LNCaP clone FGC (cell line): ENCODE measurements at regions not wholly inside any gene's neighbourhood (a gene's known extent, or its start where the extent isn't known, plus 50 kb on each side); places are given as distances from the start of the nearest gene placed in this dataset.

Experiments used
- DNase-seq: peaks from one replicate; pipeline ENCODE4 v3.0.0-alpha.2; 2011; ENCODE audit warnings: low read depth
- H3K4me3 ChIP-seq: 2 replicates; pipeline ENCODE4 v1.5.1; 2011; ENCODE audit warnings: mild to moderate bottlenecking, low read depth, low read length, control low read depth
- TF ChIP-seq, protein P1 (sequence below): IDR thresholded peaks from 2 replicates; pipeline ENCODE4 v1.5.1; 2012; ENCODE audit warnings: mild to moderate bottlenecking; ENCODE audit not compliant: control insufficient read depth, insufficient read depth; ENCODE audit errors: extremely low read depth

- TF ChIP-seq, protein P1, sequence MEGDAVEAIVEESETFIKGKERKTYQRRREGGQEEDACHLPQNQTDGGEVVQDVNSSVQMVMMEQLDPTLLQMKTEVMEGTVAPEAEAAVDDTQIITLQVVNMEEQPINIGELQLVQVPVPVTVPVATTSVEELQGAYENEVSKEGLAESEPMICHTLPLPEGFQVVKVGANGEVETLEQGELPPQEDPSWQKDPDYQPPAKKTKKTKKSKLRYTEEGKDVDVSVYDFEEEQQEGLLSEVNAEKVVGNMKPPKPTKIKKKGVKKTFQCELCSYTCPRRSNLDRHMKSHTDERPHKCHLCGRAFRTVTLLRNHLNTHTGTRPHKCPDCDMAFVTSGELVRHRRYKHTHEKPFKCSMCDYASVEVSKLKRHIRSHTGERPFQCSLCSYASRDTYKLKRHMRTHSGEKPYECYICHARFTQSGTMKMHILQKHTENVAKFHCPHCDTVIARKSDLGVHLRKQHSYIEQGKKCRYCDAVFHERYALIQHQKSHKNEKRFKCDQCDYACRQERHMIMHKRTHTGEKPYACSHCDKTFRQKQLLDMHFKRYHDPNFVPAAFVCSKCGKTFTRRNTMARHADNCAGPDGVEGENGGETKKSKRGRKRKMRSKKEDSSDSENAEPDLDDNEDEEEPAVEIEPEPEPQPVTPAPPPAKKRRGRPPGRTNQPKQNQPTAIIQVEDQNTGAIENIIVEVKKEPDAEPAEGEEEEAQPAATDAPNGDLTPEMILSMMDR: no peak
- H3K4me3 ChIP-seq: no peak overlapping the region
- no peak for DNase-seq
Observed at GRCh38 chr6:167548451-167548850, 223.6 kb downstream of the TTLL2 start.

DNA sequence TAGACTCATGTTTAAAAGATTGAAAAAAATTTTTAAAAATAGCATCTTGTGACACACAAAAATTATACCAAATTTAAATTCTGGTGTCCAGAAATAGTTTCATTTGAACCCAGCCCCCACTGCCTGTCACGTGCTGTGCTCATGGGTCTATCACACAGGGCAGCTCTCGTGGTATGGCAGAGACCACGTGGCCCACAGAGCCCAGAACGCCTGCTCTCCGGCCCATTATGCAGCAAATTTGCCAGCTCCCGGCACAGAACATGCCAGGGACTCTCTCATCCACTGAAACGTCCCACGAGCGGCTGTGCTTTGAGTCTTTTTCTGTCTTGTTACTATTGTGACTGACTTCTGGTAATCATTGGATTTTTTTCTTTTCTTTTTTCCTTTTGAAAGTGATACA, 224.3 kb downstream of the TTLL2 start:
- no peak overlapping the region for H3K4me3 ChIP-seq
- no peak for DNase-seq
- TF ChIP-seq, protein P1: no peak

DNA sequence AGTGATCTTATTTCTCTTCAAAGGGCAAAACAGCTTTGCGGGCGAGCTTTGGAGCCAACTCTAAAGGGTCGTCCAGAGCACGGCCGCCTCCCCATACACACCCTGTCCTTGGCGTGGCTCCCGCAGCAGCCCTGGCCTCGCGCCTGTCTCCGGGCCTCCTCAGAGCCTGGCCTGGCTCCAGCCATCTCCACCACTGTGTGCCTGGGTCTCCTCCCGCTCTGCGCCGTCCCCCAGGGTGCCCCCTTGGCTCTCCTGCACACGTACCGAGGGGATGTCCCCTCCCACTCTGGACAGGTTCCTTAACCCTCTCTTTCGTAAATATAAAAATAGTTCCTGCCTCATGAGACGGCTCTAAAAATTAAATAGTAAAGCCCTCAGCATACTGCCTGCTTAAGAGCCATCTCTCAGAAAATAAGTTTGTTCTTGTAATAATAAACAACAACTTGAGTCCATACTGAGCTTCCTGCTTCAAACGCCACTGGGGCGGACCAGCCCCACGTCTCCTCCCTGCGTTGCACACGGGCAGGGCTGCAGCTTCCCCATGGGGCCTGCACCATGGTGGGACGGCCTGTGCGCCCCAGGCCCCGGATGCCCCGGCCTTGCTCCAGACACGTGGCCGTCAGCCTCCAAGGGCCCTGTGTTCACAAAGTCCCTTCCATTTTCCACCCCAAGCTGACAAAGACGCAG, 226.2 kb downstream of the TTLL2 start:
- peak; percentile 4 for DNase-seq
- H3K4me3 ChIP-seq: no peak overlapping the region
- TF ChIP-seq, protein P1: no peak

DNA sequence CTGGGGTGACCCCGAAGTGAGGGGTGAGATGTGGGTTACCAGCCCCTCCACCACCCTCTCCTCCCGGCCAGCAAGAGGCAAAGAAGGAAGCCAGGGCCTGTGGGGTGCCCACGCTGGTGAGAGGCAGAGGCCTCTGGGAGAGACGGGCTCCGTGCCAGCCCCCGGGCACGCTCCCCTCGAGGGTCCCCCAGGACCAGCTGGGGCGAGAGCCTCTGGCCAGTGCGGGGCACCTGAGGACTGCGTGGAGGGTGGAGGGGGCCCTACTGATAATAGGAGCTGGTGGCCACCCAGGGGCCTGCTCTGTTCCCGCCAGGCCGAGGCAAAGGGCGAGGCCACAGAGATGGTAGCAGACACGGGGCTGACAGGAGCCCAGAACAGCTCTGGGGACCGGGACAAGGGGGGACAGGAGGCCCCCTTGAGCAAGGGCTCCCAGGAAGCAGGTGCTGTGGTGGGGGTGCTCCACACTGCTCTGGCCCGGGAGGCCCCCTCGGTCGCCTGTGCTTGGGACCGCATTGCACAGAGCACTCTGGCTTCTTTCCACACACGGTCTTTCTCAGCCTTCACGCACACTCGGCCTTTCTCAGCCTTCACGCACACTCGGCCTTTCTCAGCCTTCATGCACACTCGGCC, 226.9 kb downstream of the TTLL2 start:
- TF ChIP-seq, protein P1: no peak
- H3K4me3 ChIP-seq: no peak overlapping the region
- DNase-seq: no peak

GRCh38 chr6:167552258-167552630, 227.4 kb downstream of the TTLL2 start:
- no peak overlapping the region for H3K4me3 ChIP-seq
- TF ChIP-seq, protein P1: no peak
- no peak for DNase-seq

- DNase-seq: no peak
- TF ChIP-seq, protein P1: no peak
- H3K4me3 ChIP-seq: no peak overlapping the region
Observed at GRCh38 chr6:167552961-167553735, 228.3 kb downstream of the TTLL2 start.

GRCh38 chr6:167553736-167554119, 228.8 kb downstream of the TTLL2 start:
- TF ChIP-seq, protein P1: no peak
- H3K4me3 ChIP-seq: no peak overlapping the region
- no peak for DNase-seq
